ENCODE measurements at regions not wholly inside any gene's neighbourhood (a gene's known extent, or its start where the extent isn't known, plus 50 kb on each side); places are given as distances from the start of the nearest gene placed in this dataset.

DNA sequence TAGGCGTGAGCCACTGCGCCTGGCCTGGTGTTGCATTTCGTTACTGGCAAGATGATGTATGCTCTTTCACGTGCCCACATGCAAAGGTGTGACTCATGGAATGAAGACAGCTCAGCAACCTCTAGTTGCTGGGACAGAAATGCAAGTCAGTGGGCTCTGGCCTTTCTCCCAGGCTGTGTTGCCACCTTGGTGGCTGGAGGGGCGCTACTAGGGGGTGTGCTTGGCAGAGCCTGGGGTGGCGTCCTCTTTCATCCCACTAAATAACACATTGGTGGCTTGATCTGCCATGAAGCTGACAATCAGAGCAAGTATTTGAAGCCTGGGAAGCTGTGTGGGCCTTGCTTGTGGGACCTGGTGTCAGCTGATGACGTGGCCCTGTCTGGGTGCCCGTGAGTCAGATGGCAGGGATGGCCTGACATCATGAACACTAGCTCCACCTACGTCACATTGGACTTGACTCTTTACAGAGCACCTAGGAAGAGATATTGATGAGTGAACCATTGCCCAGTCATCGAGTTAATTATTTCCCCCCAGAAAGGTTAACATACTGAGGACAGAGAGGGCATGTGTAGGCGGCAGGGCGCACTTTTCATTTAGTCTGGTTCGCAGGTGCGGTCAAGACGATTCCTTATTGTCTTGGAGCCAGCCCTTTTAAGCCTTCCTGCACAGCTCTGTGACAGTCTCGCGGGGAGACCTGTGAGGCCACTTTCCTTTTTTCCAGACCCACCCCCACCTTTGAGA lies 154.2 kb downstream of the TM9SF2 start:
- in situ Hi-C loops (cut with MboI; ENCODE audit: low sequenced_read_pairs), result loop anchor here (25.0 kb wide), 2 partner anchors 532 to 882 kb away; no protein-coding TSS in a partner anchor

DNA sequence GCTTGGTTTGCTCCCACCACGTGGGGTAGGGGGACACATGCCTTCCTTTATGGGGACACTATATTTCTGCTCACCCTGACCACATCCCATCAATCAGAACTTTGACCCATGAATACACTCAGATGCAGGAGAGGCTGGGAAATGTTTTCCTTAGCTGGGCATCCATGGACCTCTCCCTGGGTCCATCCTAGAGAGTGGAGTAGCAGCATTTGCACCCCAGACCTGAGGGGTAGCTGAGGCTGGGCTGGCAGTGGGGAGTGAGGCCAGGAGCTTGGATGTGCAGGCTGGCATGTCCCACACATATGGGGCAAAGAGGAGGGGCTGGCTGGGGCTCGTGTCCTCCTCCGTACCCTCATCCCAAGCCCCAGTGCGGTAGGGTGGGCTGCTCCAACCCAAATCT lies 152.8 kb downstream of the TM9SF2 start:
- in situ Hi-C loops (cut with MboI; ENCODE audit: low sequenced_read_pairs), result loop anchor here (25.0 kb wide), 2 partner anchors 533 to 883 kb away; no protein-coding TSS in a partner anchor

DNA sequence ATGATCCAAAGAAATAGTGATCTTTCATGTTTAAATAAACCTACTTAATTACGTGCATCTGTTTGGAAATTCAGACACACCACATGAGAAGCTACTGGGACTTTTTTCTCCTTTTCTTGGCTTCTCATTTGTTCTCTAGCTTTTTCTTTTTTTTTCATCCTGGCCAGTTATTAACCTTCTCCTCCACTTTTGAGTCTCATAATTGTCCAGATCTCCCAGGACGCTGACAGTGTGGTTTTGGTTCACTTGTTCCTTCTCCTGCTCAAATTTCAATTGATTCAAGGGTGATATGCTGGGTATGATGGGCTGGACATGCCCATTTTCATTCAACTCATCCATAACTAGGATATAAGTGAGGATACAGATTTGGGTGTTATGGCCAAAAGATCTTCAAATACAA lies 152.3 kb downstream of the TM9SF2 start:
- in situ Hi-C loops (cut with MboI; ENCODE audit: low sequenced_read_pairs), result loop anchor here (25.0 kb wide), 2 partner anchors 534 to 884 kb away; no protein-coding TSS in a partner anchor

DNA sequence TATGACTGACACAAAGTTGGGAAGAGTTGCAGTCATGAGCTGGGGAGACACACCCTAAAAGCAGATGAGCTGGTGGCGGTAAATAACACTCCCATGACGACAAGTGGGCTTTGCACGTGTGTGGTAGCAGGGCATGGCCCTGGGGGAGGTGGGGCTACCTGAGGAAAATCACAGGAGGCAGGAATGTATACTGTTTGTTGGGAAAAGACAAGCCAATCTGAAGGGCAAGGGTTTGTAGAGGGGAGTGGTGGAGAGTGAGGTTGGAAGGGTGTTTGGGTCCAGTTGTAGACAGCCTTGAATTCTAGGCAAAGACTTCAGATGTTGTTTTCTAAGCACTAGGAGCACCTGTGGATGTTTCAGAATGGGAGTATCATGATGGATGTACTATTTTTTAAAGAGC lies 151.6 kb downstream of the TM9SF2 start:
- in situ Hi-C loops (cut with MboI; ENCODE audit: low sequenced_read_pairs), result loop anchor here (25.0 kb wide), 2 partner anchors 534 to 884 kb away; no protein-coding TSS in a partner anchor

DNA sequence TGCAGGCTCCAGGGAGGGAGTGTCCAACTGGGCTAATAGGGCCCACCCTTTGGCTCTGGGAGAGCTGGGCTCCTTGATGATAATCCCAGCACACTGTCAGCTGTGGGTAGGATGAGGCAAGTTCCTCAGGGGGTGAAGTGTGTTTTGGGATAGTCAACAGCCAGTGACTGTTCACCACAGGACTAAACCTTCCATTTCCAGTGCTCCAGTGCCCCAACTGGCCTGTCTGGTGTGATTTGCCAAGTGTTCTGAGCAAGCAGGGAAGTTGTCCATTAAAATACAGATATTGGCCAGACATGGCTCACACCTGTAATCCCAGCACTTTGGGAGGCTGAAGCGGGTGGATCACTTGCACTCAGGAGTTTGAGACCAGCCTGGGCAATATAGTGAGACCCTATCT lies 150.9 kb downstream of the TM9SF2 start:
- in situ Hi-C loops (cut with MboI; ENCODE audit: low sequenced_read_pairs), result loop anchor here (25.0 kb wide), 2 partner anchors 535 to 885 kb away; no protein-coding TSS in a partner anchor

DNA sequence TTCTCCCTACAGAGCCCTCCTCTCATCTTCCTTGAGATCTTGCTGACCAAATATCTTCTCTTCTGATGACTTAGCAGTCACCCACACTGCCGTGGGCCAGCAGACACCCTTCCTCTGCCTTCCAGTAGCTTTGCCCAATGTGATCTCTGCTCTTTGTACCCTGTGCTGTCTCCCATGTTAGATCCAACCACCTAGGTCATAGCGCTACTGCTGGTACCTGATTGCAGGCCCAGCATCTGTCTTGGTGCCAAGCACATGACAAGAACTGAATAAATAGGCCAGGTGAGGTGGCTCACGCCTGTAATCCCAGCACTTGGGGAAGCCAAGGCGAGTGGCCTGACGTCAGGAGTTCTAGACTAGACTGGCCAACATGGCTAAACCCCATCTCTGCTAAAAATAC lies 149.7 kb downstream of the TM9SF2 start:
- in situ Hi-C loops (cut with MboI; ENCODE audit: low sequenced_read_pairs), result loop anchor here (25.0 kb wide), 2 partner anchors 536 to 886 kb away; no protein-coding TSS in a partner anchor

DNA sequence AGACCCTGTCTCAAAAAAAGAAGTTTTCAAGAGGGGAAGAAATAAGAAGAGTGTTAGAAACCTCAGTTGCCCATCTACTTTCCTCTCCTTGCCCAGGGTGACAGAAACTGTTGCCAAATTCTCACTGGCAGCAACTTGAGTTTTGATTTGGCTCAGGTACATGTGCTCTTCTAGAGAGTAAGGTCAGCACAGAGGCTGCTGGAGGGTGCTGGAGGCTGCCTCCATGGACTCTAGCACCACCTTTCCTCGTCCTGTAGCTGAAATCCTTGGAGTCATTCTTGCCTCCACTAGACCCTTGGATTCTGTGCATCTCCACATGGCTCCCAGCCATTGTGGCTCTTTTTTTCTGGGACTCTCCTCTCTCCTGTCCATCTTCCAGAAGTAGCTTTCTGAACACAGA lies 149.1 kb downstream of the TM9SF2 start:
- in situ Hi-C loops (cut with MboI; ENCODE audit: low sequenced_read_pairs), result loop anchor here (25.0 kb wide), 2 partner anchors 537 to 887 kb away; no protein-coding TSS in a partner anchor

DNA sequence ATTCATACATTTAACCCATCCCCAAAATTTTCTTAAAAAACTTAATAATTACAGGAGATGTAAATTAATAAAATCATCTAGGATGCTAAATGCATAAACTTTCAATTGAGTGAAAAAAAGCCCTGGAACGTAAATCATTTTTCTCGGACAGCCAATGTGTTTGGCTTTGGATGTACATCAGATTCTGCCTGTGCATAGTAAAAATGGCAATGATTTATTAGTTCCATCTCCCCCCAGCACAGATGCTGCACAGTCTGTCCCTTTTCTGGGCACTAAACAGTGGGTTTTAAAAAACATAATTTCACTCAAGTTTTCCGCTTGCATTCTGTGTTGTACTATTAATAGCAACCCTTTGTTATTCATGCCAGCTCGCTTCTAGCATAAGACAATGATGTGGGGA lies 147.7 kb downstream of the TM9SF2 start:
- in situ Hi-C loops (cut with MboI; ENCODE audit: low sequenced_read_pairs), result loop anchor here (25.0 kb wide), 1 partner anchor 1463 kb away; no protein-coding TSS in a partner anchor

DNA sequence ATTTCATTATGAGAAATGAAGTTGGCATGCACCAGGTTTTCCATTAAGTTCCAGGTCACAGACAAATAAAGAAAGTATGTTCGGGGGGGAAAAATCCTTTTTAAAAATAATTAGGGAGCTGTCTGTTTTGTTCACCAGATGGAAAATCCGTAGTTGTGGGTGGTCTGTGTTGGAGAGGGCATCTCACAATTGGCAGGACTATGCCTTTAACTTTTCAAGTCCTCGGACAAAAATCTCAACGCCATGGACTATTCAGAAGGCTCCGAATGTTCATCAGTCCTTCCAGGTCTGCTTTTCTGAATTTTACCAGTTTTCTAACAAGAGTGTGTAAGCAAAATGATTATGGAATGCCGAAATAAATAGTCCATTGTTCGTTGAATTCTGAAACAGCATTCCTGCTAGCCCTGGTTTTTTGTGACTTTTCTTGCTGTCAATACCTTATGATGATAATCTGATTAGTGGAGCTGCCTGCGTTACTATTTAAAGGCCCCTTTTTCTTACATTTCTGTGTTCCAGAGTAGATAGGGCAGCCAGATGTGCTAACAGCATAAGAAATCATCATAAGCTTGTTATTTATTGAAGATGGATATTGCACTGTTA lies 146.9 kb downstream of the TM9SF2 start:
- in situ Hi-C loops (cut with MboI; ENCODE audit: low sequenced_read_pairs), result loop anchor here (25.0 kb wide), 1 partner anchor 1464 kb away; no protein-coding TSS in a partner anchor

DNA sequence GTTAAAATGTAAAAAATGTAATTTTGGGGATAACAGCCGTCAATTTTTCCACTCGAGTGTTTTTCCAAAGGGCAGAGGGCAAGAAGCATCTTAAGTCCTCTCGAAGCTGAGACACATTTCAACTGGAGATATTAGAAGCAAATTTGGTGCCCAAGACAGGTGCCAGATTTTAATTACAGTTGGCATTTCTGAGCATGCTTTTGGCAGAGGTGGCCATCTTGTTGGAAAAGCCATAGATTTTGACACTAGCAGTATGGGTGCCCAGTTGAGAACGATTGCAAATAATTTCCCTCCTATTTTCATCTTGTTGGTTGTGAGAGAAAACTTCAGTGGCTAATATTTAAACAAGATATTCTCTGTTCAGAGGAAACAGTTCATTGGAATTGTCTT lies 146.3 kb downstream of the TM9SF2 start:
- in situ Hi-C loops (cut with MboI; ENCODE audit: low sequenced_read_pairs), result loop anchor here (25.0 kb wide), 1 partner anchor 1465 kb away; no protein-coding TSS in a partner anchor

DNA sequence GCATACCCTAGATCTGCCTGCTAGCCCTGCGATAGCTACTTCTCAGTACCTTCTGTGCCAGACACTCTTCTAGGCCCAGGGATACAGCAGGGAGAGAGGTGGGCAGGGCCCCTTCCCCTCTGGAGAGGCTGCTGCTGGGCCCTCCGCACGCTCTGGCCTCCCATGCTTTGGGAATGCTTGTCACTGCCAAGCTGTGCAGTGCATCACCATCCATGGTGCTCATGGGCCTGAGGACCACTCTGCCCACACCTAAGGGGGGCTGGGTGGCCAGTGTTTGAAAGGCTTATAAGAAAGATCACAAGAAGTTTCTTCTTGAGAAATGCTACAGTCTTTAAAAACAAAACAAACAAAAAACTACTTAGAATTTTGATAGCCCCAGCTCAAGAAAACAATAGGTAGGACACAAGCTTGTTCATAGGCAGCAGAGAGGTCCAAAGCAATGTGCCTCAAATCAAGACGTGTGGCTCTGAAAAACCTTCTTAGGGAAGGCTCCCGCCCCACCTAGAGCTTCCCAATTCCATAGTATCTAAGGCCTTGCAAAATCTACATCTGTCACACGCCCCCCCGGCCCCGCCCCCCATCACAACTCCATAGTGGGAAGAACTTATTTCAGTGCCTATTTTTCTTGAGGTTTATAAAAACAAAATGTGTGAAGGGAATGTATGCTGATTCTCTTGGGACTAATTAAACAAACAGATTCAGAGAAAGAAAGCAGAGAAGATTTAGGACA lies 145.8 kb downstream of the TM9SF2 start:
- in situ Hi-C loops (cut with MboI; ENCODE audit: low sequenced_read_pairs), result loop anchor here (25.0 kb wide), 1 partner anchor 1465 kb away; no protein-coding TSS in a partner anchor

DNA sequence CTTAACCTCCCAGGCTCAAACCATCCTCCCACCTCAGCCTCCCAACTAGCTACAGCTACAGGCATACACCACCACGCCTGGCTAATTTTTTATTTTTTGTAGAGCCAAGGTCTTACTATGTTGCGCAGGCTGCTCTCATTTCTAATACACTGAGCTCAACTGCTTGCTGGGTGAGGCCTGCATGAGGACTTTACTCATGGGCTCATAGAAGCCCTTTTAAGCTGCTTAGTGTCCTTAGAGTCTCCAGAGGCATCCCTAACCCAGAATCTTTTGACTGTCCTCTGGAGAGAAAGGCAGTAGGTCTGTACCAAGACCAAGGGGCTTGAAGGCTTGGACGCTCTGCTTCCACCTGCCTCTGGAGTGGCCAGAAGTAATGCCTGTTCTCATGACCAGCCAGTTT lies 141.6 kb downstream of the TM9SF2 start:
- in situ Hi-C loops (cut with MboI; ENCODE audit: low sequenced_read_pairs), result loop anchor here (25.0 kb wide), 1 partner anchor 1469 kb away; no protein-coding TSS in a partner anchor

DNA sequence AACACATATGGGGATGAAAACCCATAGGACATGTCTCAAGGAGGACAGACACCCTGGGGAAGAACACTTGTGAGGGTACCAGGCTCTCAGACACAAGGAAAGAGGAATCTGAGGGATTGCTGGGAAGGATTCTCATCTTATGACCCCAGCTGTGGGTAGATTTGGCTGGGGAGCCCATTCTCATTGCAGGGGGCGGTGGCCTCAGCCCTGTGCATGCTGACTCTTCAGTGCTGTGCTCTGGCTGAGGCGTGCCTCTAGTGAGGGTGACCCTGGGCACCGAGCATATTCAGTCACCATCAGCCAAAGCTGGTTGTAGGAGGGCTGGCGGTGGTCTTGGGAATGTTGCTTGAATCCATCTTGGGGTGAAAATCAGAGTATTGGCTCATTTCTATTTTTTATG lies 140.7 kb downstream of the TM9SF2 start:
- in situ Hi-C loops (cut with MboI; ENCODE audit: low sequenced_read_pairs), result loop anchor here (25.0 kb wide), 1 partner anchor 1470 kb away; no protein-coding TSS in a partner anchor

DNA sequence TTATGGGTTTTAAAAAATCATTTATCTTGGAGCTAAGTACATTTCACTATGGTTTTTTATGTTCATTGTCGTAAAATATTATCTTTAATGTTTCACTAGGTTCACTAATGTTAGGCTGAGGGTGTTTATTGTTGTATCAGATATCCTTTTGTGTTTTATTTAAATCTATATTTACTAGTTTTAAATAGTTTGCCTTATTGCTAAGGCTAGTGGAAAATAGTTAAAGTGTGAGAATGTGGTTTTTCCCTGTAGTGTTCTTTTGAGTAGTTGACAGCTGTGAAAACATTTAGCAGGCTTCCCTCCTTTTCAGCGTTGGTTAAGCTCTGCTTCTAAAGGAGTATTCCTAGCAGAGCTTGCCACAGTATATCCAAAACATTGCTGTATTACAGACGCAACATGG lies 139.0 kb downstream of the TM9SF2 start:
- in situ Hi-C loops (cut with MboI; ENCODE audit: low sequenced_read_pairs), result loop anchor here (25.0 kb wide), 1 partner anchor 1472 kb away; no protein-coding TSS in a partner anchor

DNA sequence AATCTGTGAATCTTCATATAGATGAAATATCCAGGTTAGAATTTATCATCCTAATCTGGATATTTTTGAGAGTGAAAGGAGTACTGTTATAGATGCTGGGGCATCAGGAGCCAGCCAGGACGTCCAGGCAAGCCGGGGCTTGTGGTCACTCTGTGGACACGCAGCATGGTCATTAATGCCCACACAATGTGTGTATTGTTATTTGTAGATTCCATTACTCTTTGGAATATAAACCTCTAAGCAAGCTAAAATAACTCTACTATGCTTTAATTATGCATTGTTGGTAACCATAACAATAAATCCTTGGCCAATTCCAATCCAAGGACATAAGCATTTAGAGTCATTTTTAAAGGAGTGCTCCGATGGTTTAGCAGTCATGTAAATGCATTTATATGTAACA lies 137.9 kb downstream of the TM9SF2 start:
- in situ Hi-C loops (cut with MboI; ENCODE audit: low sequenced_read_pairs), result loop anchor here (25.0 kb wide), 1 partner anchor 1473 kb away; no protein-coding TSS in a partner anchor

DNA sequence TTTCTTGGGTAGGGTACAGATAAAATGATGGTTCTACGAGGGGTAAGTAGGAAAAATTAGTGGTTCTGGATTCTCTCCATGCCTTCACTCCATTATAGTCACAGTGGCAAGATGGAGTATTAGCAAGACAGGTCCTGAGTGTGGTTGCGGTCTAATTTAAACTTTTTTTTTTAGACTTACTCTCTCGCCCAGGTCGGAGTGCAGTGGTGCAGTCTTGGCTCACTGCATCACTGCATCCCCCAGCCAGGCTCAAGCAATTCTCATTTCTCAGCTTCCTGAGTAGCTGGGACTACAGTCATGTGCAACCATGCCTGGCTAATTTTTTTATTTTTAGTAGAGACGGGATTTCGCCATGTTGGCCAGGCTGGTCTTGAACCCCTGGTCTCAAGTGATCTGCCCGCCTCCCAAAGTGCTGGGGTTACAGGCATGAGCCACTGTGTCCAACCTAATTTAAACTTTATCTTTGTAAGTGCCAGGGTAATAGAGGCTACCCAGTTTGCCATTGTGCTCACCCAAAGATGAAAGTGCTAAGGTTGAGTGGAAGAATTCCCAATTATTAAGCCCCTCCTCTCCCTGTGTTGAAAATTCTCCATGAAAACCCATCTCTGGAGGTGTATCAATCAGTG lies 135.6 kb downstream of the TM9SF2 start:
- in situ Hi-C loops (cut with MboI; ENCODE audit: low sequenced_read_pairs), result loop anchor here (25.0 kb wide), 1 partner anchor 1475 kb away; no protein-coding TSS in a partner anchor

DNA sequence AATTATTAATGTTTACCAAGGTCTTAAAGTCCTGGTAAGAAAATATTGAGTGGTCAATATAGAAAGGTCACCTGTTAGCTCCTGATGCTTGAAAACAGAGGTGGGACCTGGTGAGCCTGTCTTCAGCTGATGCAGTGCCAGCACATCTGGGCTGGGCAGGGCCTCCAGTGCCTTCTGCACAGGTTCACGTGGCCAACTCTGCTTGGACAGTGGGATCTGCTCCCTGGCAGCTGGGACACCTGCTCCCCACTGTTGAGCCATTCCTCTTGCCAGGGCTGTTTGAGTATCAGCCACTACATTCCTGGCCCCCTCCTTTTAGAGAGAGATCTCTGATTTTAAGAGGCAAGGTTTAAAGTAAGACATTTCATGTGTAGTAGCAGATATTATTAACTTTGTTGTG lies 135.0 kb downstream of the TM9SF2 start:
- in situ Hi-C loops (cut with MboI; ENCODE audit: low sequenced_read_pairs), result loop anchor here (25.0 kb wide), 1 partner anchor 1476 kb away; no protein-coding TSS in a partner anchor

DNA sequence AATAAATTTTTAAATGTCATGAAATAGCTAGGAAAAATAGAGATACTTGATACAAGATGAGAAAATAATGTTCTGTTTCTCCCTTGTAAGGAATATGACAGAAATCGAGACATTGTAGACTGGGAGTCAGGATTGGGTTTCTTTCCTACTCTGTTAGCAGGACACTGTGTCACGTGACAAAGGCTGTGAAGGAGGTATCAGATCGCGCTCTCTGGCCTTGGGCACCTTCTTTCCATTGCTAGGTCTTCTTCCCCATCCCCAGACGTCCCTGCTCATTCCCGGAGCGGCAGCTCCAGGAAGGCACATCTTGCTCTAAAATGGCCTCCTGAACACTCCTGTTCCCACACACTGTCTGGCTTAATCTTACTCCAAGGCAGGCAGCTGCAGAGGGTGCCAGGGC lies 133.4 kb downstream of the TM9SF2 start:
- in situ Hi-C loops (cut with MboI; ENCODE audit: low sequenced_read_pairs), result loop anchor here (25.0 kb wide), 1 partner anchor 1478 kb away; no protein-coding TSS in a partner anchor

DNA sequence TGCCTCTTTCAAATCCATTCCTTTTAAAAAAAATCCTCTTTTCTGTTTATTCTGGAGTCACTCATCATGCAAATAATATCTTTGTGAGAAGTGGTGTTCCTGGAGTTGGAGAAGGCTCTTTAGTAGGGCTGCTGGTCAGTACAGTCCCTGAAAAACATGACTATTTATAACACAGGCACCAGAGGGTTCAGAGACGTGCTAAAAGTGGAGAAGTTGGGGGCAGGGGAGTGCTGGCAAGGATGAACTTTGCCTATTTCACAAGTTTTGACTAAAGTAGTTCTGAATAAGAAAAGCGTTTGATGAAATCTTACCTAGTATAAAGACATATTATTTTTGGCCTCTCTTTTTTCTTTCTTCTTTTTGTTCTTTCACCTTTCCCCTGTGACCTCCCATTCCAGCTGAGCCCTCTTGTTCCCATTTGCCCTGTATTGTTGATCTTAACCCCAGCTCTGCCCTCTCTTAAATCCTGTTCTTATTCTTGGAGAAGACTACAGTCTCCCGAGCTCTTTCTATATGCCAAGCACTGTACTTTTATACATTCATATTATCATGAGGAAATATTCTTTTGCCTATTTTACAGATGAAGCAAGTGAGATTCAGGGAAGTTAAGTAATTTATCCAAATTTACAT lies 129.1 kb downstream of the TM9SF2 start:
- in situ Hi-C loops (cut with MboI; ENCODE audit: low sequenced_read_pairs), result loop anchor here (25.0 kb wide), 1 partner anchor 1482 kb away; no protein-coding TSS in a partner anchor

DNA sequence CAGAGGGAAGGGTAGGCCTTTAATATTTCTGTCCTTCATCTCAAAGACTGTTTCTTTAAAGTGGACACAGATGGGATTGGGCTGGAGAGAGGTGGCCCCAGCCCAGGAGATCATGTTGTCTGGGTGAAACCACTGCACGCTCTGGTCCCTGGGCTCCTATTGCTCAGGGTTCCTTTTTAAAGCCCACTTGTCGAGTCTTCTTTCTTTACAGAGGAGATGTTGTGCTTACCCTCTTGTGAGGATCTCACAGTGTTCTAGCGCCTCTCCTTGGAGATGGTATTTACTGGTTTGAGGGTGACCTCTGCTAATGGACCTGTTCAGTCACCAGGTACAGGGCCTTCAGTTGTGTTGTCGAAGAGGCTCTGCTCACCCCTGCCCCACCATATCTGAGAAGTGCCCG lies 128.4 kb downstream of the TM9SF2 start:
- in situ Hi-C loops (cut with MboI; ENCODE audit: low sequenced_read_pairs), result loop anchor here (25.0 kb wide), 1 partner anchor 1483 kb away; no protein-coding TSS in a partner anchor

Data from HL-60/S4 treated with retinoic acid at 250 ng/mL for 4 days and 3 days (cell line).